Neuronal stem cell (in vitro differentiated cells): ENCODE measurements at regions not wholly inside any gene's neighbourhood (a gene's known extent, or its start where the extent isn't known, plus 50 kb on each side); places are given as distances from the start of the nearest gene placed in this dataset.

Source experiments
- DNase-seq: peaks from one replicate; pipeline ENCODE4 v3.0.0-alpha.2; 2013; ENCODE audit warnings: low spot score
- H2AFZ ChIP-seq: one replicate; pipeline ENCODE4 v1.6.1; 2013; ENCODE audit warnings: mild to moderate bottlenecking, low read length, inconsistent platforms
- H2AK5ac ChIP-seq: 2 replicates; pipeline ENCODE4 v1.6.1; 2013; ENCODE audit warnings: low read depth, mild to moderate bottlenecking, inconsistent platforms, low read length, moderate library complexity, mixed read lengths
- H2BK120ac ChIP-seq: 2 replicates; pipeline ENCODE4 v1.6.1; 2013; ENCODE audit warnings: low read depth, mild to moderate bottlenecking, inconsistent platforms, low read length, moderate library complexity, mixed read lengths
- H2BK12ac ChIP-seq: one replicate; pipeline ENCODE4 v1.6.1; 2013; ENCODE audit warnings: low read length, inconsistent platforms
- H2BK15ac ChIP-seq: 2 replicates; pipeline ENCODE4 v1.6.1; 2013; ENCODE audit warnings: mild to moderate bottlenecking, low read length, inconsistent platforms, mixed read lengths
- H2BK5ac ChIP-seq: one replicate; pipeline ENCODE4 v1.6.1; 2013; ENCODE audit warnings: inconsistent platforms, mild to moderate bottlenecking, low read length, moderate library complexity
- H3K14ac ChIP-seq: one replicate; pipeline ENCODE4 v1.6.1; 2013; ENCODE audit warnings: low read length, inconsistent platforms
- H3K18ac ChIP-seq: 2 replicates; pipeline ENCODE4 v1.6.1; 2013; ENCODE audit warnings: low read length, inconsistent platforms
- H3K23ac ChIP-seq: 2 replicates; pipeline ENCODE4 v1.6.1; 2013; ENCODE audit warnings: low read depth, mild to moderate bottlenecking, mixed read lengths, low read length, inconsistent platforms; ENCODE audit not compliant: poor library complexity
- H3K27ac ChIP-seq: replicated peaks from 3 replicates; pipeline ENCODE4 v1.5.1; 2013; ENCODE audit warnings: low read length, inconsistent platforms
- H3K27me3 ChIP-seq, 3 experiments: 2 replicates each; pipeline ENCODE4 v1.6.1; 2013; ENCODE audit warnings: low read length in 3 of 3, mild to moderate bottlenecking in 2 of 3, inconsistent platforms in 1 of 3, low read depth in 1 of 3, mixed read lengths in 1 of 3, moderate library complexity in 1 of 3; ENCODE audit not compliant: control insufficient read depth in 3 of 3, insufficient read depth in 3 of 3
- H3K36me3 ChIP-seq, 2 donors: replicated peaks in 1 of 2; 2 replicates each; pipeline ENCODE4 v1.6.1; 2013; ENCODE audit warnings: low read length in 2 of 2; ENCODE audit not compliant: control insufficient read depth in 2 of 2, insufficient read depth in 2 of 2
- H3K4ac ChIP-seq: 2 replicates; pipeline ENCODE4 v1.6.1; 2013; ENCODE audit warnings: inconsistent platforms, mild to moderate bottlenecking, low read length, moderate library complexity
- H3K4me1 ChIP-seq, 2 donors: 1 replicate in 1 of 2; 2 replicates in 1 of 2; pipeline ENCODE4 v1.6.1; 2013; ENCODE audit warnings: low read length in 2 of 2, low read depth in 1 of 2; ENCODE audit not compliant: control insufficient read depth in 2 of 2, insufficient read depth in 1 of 2
- H3K4me2 ChIP-seq: one replicate; pipeline ENCODE4 v1.6.1; 2013; ENCODE audit warnings: mild to moderate bottlenecking, low read length, inconsistent platforms; ENCODE audit not compliant: insufficient read depth, poor library complexity, severe bottlenecking
- H3K4me3 ChIP-seq, 2 donors: 2 replicates each; pipeline ENCODE4 v1.5.1; 2013; ENCODE audit warnings: low read length in 2 of 2, mild to moderate bottlenecking in 2 of 2, inconsistent platforms in 1 of 2, moderate library complexity in 1 of 2
- H3K79me1 ChIP-seq: one replicate; pipeline ENCODE4 v1.6.1; 2013; ENCODE audit warnings: low read depth, mild to moderate bottlenecking, inconsistent platforms, low read length, moderate library complexity
- H3K9ac ChIP-seq: one replicate; pipeline ENCODE4 v1.6.1; 2013; ENCODE audit warnings: mild to moderate bottlenecking, low read depth, low read length, inconsistent platforms; ENCODE audit not compliant: poor library complexity
- H3K9me3 ChIP-seq, 2 donors: replicated peaks in 1 of 2; 2 replicates each; pipeline versions ENCODE3 to v1.6.1; 2013; ENCODE audit warnings: low read length in 2 of 2, mild to moderate bottlenecking in 2 of 2, inconsistent platforms in 1 of 2, low read depth in 1 of 2, mixed read lengths in 1 of 2, moderate library complexity in 1 of 2; ENCODE audit not compliant: control insufficient read depth in 2 of 2, insufficient read depth in 1 of 2
- H4K8ac ChIP-seq: one replicate; pipeline ENCODE4 v1.6.1; 2013; ENCODE audit warnings: low read depth, mild to moderate bottlenecking, inconsistent platforms, low read length, moderate library complexity
- H4K91ac ChIP-seq: one replicate; pipeline ENCODE4 v1.6.1; 2013; ENCODE audit warnings: low read length, low read depth, mild to moderate bottlenecking, inconsistent platforms; ENCODE audit not compliant: poor library complexity
- WGBS, 2 donors: extraction: QIAGEN DNeasy Blood & Tissue Kit; methylation state at CpG; one replicate each; pipeline ENCODE4 v1.1.7; 2013; ENCODE audit warnings: missing lambda C conversion rate in 2 of 2, mixed read lengths in 1 of 2; ENCODE audit not compliant: insufficient read length in 2 of 2, insufficient replicate concordance in 1 of 2; ENCODE audit errors: extremely low coverage in 2 of 2; 5-methylcytosine and 5-hydroxymethylcytosine counted together

DNA sequence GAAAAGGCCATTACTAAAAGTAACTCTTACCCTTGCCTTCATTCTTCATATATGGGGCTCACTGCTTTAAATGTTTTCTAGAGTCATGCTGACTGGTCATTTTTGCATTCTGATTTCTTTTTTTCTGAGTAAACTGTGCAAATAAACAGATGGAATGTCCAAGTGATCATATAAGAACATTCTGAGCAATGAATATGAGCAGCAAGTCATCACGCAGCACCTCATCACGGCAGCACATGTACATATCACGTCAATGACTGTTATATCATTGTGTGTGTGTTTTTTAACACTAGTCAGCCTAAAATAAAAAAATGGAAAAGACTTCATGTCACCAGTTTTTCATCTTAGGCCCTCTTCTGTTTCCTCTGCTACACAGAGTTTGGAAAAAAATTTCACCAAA is 490.0 kb upstream of the ZFHX3 start:
- H3K4me2 ChIP-seq: no peak overlapping the region
- WGBS, 2 donors: no CpG with 5 or more reads among the region's 3 CpGs
- no peak overlapping the region for H4K91ac ChIP-seq
- no peak overlapping the region for H3K4ac ChIP-seq
- H2BK5ac ChIP-seq: no peak overlapping the region
- H3K23ac ChIP-seq: no peak overlapping the region
- H3K4me3 ChIP-seq: no peak overlapping the region
- DNase-seq: no peak
- no peak overlapping the region for H3K9ac ChIP-seq
- H3K4me1 ChIP-seq: peaks cover 0 to 5% of the 10 kb centered on the region in 2 donors
- H3K36me3 ChIP-seq: no peaks in the 10 kb centered on the region
- H2BK120ac ChIP-seq: no peak overlapping the region
- no peak overlapping the region for H2AFZ ChIP-seq
- H3K9me3 ChIP-seq: peaks cover 0 to 10% of the 10 kb centered on the region in 2 donors
- H3K14ac ChIP-seq: no peak overlapping the region
- H3K79me1 ChIP-seq: no peaks in the 10 kb centered on the region
- H3K27ac ChIP-seq: no peak overlapping the region
- no peak overlapping the region for H2AK5ac ChIP-seq
- H4K8ac ChIP-seq: no peak overlapping the region
- no peak overlapping the region for H3K18ac ChIP-seq
- no peak overlapping the region for H2BK15ac ChIP-seq
- no peaks in the 10 kb centered on the region for H3K27me3 ChIP-seq
- no peak overlapping the region for H2BK12ac ChIP-seq

DNA sequence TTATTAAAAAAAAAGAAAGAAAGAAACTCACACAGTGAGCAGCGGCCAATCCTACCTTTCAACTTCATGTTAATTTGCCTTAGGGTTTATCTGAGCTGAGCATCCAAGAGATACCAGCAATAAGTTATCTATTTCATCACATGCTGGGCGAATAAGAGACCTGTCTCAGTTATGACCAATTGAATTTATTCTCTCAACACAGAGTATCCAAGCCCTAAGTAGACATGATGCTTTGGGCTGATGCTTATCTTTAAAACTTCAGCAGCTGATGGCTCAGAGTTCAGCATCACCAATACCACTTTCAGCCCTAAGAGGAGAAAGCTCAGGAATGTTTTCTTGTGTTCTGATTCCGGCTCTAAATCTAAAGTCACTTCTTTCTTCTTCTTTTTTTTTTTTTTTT is 489.0 kb upstream of the ZFHX3 start:
- Histone ChIP-seq H2BK5ac (no peak overlapping the region), H3K9me3 (peaks cover 0 to 10% of the 10 kb centered on the region in 2 donors), H3K4ac (no peak overlapping the region), H3K18ac (no peak overlapping the region), H3K36me3 (no peaks in the 10 kb centered on the region), H2BK15ac (no peak overlapping the region), H3K79me1 (no peaks in the 10 kb centered on the region), H2AFZ (no peak overlapping the region), H3K14ac (no peak overlapping the region), H3K27ac (no peak overlapping the region), H3K27me3 (no peaks in the 10 kb centered on the region), H3K4me1 (no peaks in the 10 kb centered on the region), H2BK12ac (no peak overlapping the region), H3K4me2 (no peak overlapping the region), H4K8ac (no peak overlapping the region), H3K23ac (no peak overlapping the region), H2BK120ac (no peak overlapping the region), H2AK5ac (no peak overlapping the region), H3K4me3 (no peak overlapping the region), H3K9ac (no peak overlapping the region), H4K91ac (no peak overlapping the region)
- DNase-seq: no peak
- no CpG with 5 or more reads among the region's 3 CpGs for WGBS, 2 donors

DNA sequence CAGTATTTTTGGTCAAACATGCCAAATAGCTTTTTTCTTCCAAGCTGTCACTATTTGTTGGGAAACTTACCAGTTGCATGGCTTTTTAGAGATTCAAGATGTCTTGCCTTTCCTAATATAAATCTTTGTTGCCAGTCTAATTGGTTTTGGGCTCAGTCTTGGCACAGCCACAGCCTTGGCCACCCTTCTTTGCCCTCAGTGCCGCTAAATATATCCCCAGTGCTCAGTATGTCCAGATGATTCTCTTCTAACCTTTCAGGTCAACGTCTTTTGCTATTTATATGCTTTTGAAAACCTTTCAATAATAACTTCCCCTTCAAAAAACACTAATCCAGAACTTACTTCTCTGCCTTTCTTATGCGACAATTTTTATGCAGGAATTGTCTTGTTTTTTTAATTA is 483.1 kb upstream of the ZFHX3 start:
- H3K79me1 ChIP-seq: no peaks in the 10 kb centered on the region
- no peaks in the 10 kb centered on the region for H3K36me3 ChIP-seq
- H3K9ac ChIP-seq: no peak overlapping the region
- H3K4me3 ChIP-seq: no peak overlapping the region
- H4K8ac ChIP-seq: no peak overlapping the region
- H2BK120ac ChIP-seq: no peak overlapping the region
- no peak for DNase-seq
- H2AFZ ChIP-seq: no peak overlapping the region
- H3K18ac ChIP-seq: no peak overlapping the region
- no CpG with 5 or more reads among the region's 3 CpGs for WGBS, 2 donors
- H3K23ac ChIP-seq: no peak overlapping the region
- no peaks in the 10 kb centered on the region for H3K4me1 ChIP-seq
- no peak overlapping the region for H2AK5ac ChIP-seq
- H3K9me3 ChIP-seq: peaks cover 0 to 10% of the 10 kb centered on the region in 2 donors
- H3K4me2 ChIP-seq: no peak overlapping the region
- no peaks in the 10 kb centered on the region for H3K27me3 ChIP-seq
- no peak overlapping the region for H3K4ac ChIP-seq
- H2BK5ac ChIP-seq: no peak overlapping the region
- no peak overlapping the region for H3K14ac ChIP-seq
- no peak overlapping the region for H3K27ac ChIP-seq
- no peak overlapping the region for H2BK12ac ChIP-seq
- H2BK15ac ChIP-seq: no peak overlapping the region
- H4K91ac ChIP-seq: no peak overlapping the region

DNA sequence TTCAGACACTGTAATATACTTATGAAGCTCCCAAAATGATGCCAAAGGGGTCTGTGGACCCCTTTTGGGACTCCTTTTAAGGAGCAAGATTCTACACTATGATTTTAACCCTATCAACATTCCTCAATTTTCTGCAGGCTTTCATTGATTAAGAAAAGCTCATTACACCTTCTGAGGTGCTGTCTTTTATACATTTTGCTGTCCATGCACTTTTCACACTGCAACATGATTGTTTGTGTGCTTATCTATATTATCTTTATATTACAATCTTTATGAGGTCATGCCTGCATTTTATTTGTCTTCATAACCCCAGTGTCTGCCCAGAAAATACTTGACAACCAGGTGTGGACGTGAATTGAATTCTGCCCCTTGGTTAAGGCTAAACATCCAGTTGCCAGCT is 482.6 kb upstream of the ZFHX3 start:
- H3K9me3 ChIP-seq: peaks cover 0 to 10% of the 10 kb centered on the region in 2 donors
- no peak overlapping the region for H2BK120ac ChIP-seq
- H2BK12ac ChIP-seq: no peak overlapping the region
- WGBS, 2 donors: no CpG with 5 or more reads among the region's 1 CpG
- H3K9ac ChIP-seq: no peak overlapping the region
- H3K14ac ChIP-seq: no peak overlapping the region
- no peak for DNase-seq
- H4K91ac ChIP-seq: no peak overlapping the region
- H3K18ac ChIP-seq: no peak overlapping the region
- no peak overlapping the region for H3K4me2 ChIP-seq
- H3K79me1 ChIP-seq: no peaks in the 10 kb centered on the region
- no peaks in the 10 kb centered on the region for H3K36me3 ChIP-seq
- no peak overlapping the region for H2BK15ac ChIP-seq
- H3K4me1 ChIP-seq: no peaks in the 10 kb centered on the region
- no peaks in the 10 kb centered on the region for H3K27me3 ChIP-seq
- H3K4ac ChIP-seq: no peak overlapping the region
- no peak overlapping the region for H2AK5ac ChIP-seq
- no peak overlapping the region for H3K23ac ChIP-seq
- no peak overlapping the region for H2AFZ ChIP-seq
- H3K27ac ChIP-seq: no peak overlapping the region
- no peak overlapping the region for H4K8ac ChIP-seq
- no peak overlapping the region for H2BK5ac ChIP-seq
- H3K4me3 ChIP-seq: no peak overlapping the region
